Adrenal gland (tissue), 5 donors: ENCODE measurements at regions not wholly inside any gene's neighbourhood (a gene's known extent, or its start where the extent isn't known, plus 50 kb on each side); places are given as distances from the start of the nearest gene placed in this dataset.

ENCODE experiments used
- POLR2A ChIP-seq, 2 donors: fragments of 450-650 bp; IDR thresholded peaks; one replicate each; pipeline ENCODE4 v1.6.1; 2017; ENCODE audit warnings: antibody characterized with exemption in 2 of 2, mild to moderate bottlenecking in 2 of 2, moderate library complexity in 1 of 2
- TF ChIP-seq, protein P1 (sequence below), 6 experiments: fragments of 450-650 bp in 4 of 6; fragments of 200-600 bp in 2 of 6; sonication (generic) in 1 of 6; IDR thresholded peaks; 1 replicate in 5 of 6; 2 replicates in 1 of 6; pipeline versions ENCODE4 v1.5.1 to v1.8.0; 2016 to 2021; ENCODE audit warnings: antibody characterized with exemption in 6 of 6, mild to moderate bottlenecking in 2 of 6, moderate library complexity in 1 of 6
- donor health status: DM: no; HTN: no; CAD: no.

- no peak for TF ChIP-seq POLR2A (IDR thresholded peaks at IDR 0.05)
- TF ChIP-seq, protein P1, sequence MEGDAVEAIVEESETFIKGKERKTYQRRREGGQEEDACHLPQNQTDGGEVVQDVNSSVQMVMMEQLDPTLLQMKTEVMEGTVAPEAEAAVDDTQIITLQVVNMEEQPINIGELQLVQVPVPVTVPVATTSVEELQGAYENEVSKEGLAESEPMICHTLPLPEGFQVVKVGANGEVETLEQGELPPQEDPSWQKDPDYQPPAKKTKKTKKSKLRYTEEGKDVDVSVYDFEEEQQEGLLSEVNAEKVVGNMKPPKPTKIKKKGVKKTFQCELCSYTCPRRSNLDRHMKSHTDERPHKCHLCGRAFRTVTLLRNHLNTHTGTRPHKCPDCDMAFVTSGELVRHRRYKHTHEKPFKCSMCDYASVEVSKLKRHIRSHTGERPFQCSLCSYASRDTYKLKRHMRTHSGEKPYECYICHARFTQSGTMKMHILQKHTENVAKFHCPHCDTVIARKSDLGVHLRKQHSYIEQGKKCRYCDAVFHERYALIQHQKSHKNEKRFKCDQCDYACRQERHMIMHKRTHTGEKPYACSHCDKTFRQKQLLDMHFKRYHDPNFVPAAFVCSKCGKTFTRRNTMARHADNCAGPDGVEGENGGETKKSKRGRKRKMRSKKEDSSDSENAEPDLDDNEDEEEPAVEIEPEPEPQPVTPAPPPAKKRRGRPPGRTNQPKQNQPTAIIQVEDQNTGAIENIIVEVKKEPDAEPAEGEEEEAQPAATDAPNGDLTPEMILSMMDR (IDR thresholded peaks at IDR 0.05), result no peak
Observed at GRCh38 chr1:29626726-29627125, 390.4 kb downstream of the PTPRU start.
